Retinal pigment epithelial cell (primary cell): ENCODE measurements at regions not wholly inside any gene's neighbourhood (a gene's known extent, or its start where the extent isn't known, plus 50 kb on each side); places are given as distances from the start of the nearest gene placed in this dataset.
A peak's percentile ranks its signal among the peaks of the same experiment; 100 is the strongest.
"Not testable (repeated sequence)": the region's sequence is repeated elsewhere in the genome, so short reads cannot be mapped to it uniquely, and the experiment has no call there.

Experiments
- DNase-seq: peaks from one replicate; pipeline ENCODE4 v3.0.0-alpha.2; 2010; ENCODE audit warnings: low read depth
- H3K4me3 ChIP-seq: 2 replicates; pipeline ENCODE4 v1.5.1; 2011; ENCODE audit warnings: mild to moderate bottlenecking, low read length, control low read depth, moderate library complexity
- CTCF ChIP-seq: conservative IDR thresholded peaks from 2 replicates; pipeline ENCODE4 v1.5.1; 2011; ENCODE audit warnings: low read depth, low read length, control low read depth, inconsistent platforms

GRCh38 chr2:228597032-228597431, 415.5 kb upstream of the SPHKAP start:
- DNase-seq = no peak
- no peak overlapping the region for H3K4me3 ChIP-seq
- no peak for TF ChIP-seq CTCF

GRCh38 chr2:228594012-228594411, 412.5 kb upstream of the SPHKAP start:
- H3K4me3 ChIP-seq = no peak overlapping the region
- TF ChIP-seq CTCF = no peak
- no peak for DNase-seq

- TF ChIP-seq CTCF = no peak
- DNase-seq = no peak
Measured at GRCh38 chr2:228592925-228593324, 411.4 kb upstream of the SPHKAP start.

GRCh38 chr2:228590681-228591080, 409.2 kb upstream of the SPHKAP start:
- DNase-seq = no peak
- no peak overlapping the region for H3K4me3 ChIP-seq
- TF ChIP-seq CTCF = no peak

More at GRCh38 chr2:228592925-228593324, 411.4 kb upstream of the SPHKAP start:
- no peak overlapping the region for H3K4me3 ChIP-seq

GRCh38 chr2:228589115-228589514, 407.6 kb upstream of the SPHKAP start:
- H3K4me3 ChIP-seq = no peak overlapping the region
- no peak for DNase-seq
- TF ChIP-seq CTCF = no peak

GRCh38 chr2:228581731-228582130, 400.2 kb upstream of the SPHKAP start:
- DNase-seq = no peak
- no peak for TF ChIP-seq CTCF
- no peak overlapping the region for H3K4me3 ChIP-seq

- DNase-seq = peak; percentile 39
- TF ChIP-seq CTCF = no peak
- H3K4me3 ChIP-seq = no peak overlapping the region
Measured at GRCh38 chr2:228575897-228576296, 394.4 kb upstream of the SPHKAP start.

- DNase-seq, H3K4me3 ChIP-seq: not testable (repeated sequence)
Measured at GRCh38 chr2:228568275-228568674, 386.8 kb upstream of the SPHKAP start.
